Peyer's patch (tissue), 4 donors: ENCODE measurements at regions not wholly inside any gene's neighbourhood (a gene's known extent, or its start where the extent isn't known, plus 50 kb on each side); places are given as distances from the start of the nearest gene placed in this dataset.
"Not testable (repeated sequence)": the region's sequence is repeated elsewhere in the genome, so short reads cannot be mapped to it uniquely, and the experiment has no call there.

Experiments
- DNase-seq, 3 donors: peaks; one replicate each; pipeline ENCODE4 v3.0.0-alpha.2; 2017 to 2019
- H3K27ac ChIP-seq, 4 donors: fragments of 200-600 bp; sonication (generic); one replicate each; pipeline ENCODE4 v1.5.1; 2016 to 2019
- H3K27me3 ChIP-seq, 2 donors: fragments of 200-600 bp; sonication (generic); one replicate each; pipeline ENCODE4 v1.5.1; 2019
- H3K36me3 ChIP-seq, 3 donors: fragments of 200-600 bp; sonication (generic); one replicate each; pipeline ENCODE4 v1.5.1; 2016 to 2019
- H3K4me1 ChIP-seq, 4 donors: fragments of 200-600 bp; sonication (generic); one replicate each; pipeline ENCODE4 v1.5.1; 2016 to 2019
- H3K4me3 ChIP-seq, 4 donors: fragments of 200-600 bp; sonication (generic); 1 replicate in 3 of 4; 2 replicates in 1 of 4; pipeline ENCODE4 v1.5.1; 2016 to 2019; ENCODE audit warnings: mild to moderate bottlenecking in 1 of 4
- H3K9me3 ChIP-seq, 4 donors: fragments of 200-600 bp; sonication (generic); one replicate each; pipeline ENCODE4 v1.5.1; 2016 to 2019; ENCODE audit warnings: mild to moderate bottlenecking in 1 of 4
- POLR2A ChIP-seq, 2 donors: fragments of 450-650 bp; IDR thresholded peaks; one replicate each; pipeline ENCODE4 v1.5.1; 2017; ENCODE audit warnings: antibody characterized with exemption in 2 of 2, mild to moderate bottlenecking in 2 of 2, moderate library complexity in 2 of 2
- TF ChIP-seq, protein P1 (sequence below), 6 experiments: fragments of 450-650 bp in 4 of 6; fragments of 200-600 bp in 2 of 6; sonication (generic) in 1 of 6; IDR thresholded peaks; one replicate each; pipeline ENCODE4 v1.5.1; 2017 to 2019; ENCODE audit warnings: antibody characterized with exemption in 6 of 6, mild to moderate bottlenecking in 3 of 6, moderate library complexity in 1 of 6

DNA sequence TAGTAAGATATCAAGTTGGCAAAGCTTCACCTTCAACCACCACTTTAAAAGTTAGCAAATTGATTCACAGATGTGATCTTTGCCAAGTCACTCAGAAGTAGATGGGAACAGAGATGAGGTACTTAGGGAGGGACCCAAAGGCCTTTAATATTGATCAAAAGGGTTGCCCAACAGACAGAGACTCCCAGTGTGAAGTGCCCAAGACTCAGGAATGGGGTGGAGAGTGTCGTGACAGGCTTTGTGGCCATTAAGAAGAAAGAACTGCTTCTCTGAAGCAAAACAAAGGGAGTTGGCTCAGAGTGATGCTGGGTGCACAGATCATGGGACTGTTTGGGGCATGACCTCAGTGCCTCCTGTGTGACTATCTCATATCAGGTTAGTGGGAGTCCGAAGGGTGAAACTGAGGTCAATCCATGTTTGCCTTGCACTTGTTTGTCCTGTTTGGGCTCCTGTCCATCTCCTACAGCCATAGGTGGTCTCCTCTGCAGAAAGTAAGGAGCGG lies 132.3 kb downstream of the APIP start:
- Histone ChIP-seq H3K27ac (no peak overlapping the region), H3K4me3 (no peak overlapping the region), H3K9me3 (no peaks in the 10 kb centered on the region), H3K4me1 (no peaks in the 10 kb centered on the region), H3K27me3 (no peaks in the 10 kb centered on the region), H3K36me3 (no peaks in the 10 kb centered on the region)
- DNase-seq: no peak
- TF ChIP-seq POLR2A (IDR thresholded peaks at IDR 0.05): no peak
- TF ChIP-seq, protein P1, sequence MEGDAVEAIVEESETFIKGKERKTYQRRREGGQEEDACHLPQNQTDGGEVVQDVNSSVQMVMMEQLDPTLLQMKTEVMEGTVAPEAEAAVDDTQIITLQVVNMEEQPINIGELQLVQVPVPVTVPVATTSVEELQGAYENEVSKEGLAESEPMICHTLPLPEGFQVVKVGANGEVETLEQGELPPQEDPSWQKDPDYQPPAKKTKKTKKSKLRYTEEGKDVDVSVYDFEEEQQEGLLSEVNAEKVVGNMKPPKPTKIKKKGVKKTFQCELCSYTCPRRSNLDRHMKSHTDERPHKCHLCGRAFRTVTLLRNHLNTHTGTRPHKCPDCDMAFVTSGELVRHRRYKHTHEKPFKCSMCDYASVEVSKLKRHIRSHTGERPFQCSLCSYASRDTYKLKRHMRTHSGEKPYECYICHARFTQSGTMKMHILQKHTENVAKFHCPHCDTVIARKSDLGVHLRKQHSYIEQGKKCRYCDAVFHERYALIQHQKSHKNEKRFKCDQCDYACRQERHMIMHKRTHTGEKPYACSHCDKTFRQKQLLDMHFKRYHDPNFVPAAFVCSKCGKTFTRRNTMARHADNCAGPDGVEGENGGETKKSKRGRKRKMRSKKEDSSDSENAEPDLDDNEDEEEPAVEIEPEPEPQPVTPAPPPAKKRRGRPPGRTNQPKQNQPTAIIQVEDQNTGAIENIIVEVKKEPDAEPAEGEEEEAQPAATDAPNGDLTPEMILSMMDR (IDR thresholded peaks at IDR 0.05): no peak

DNA sequence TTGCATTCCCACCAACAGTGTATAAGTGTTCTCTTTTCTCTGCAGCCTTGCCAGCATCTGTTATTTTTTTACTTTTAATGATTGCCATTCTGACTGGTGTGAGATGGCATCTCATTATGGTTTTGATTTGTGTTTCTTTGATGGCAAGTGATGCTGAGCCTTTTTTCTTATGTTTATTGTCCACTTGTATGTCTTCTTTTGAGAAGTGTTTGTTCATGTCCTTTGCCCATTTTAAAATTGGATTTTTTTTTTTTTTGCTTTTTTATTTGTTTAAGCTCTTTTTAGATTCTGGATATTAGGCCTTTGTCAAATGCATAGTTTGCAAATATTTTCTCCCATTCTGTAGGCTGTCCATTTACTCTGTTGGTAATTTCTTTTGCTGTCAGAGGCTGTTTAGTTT lies 134.4 kb downstream of the APIP start:
- H3K9me3 ChIP-seq, DNase-seq, H3K4me3 ChIP-seq, H3K27me3 ChIP-seq, H3K27ac ChIP-seq, H3K4me1 ChIP-seq, H3K36me3 ChIP-seq: not testable (repeated sequence)

DNA sequence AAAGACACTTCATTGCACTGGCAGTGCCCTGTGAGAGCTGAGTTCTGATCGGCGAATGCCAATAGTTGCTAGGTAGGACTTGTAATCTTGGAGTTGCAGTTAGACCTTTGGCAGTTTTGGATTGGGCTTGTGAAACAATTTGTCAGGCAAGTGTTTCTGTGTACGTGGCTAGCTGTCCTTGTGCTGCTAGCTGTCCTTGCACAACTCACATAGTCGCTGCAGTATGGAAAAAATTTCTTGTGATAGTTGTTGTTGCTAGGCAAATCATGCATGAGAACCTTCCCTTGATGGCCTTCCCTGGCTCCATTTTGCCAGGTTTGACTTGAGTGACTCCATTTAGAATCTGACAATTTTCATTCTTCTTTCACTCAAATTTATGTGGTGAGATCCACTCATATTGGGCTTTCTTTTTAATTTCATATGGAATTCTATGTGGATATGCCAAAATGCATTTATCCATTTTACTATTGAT lies 140.7 kb downstream of the APIP start:
- Histone ChIP-seq H3K27me3 (no peaks in the 10 kb centered on the region), H3K4me1 (no peaks in the 10 kb centered on the region), H3K4me3 (no peak overlapping the region), H3K9me3 (no peaks in the 10 kb centered on the region), H3K27ac (no peak overlapping the region), H3K36me3 (no peaks in the 10 kb centered on the region)
- TF ChIP-seq, protein P1 (IDR thresholded peaks at IDR 0.05): no peak
- no peak for TF ChIP-seq POLR2A (IDR thresholded peaks at IDR 0.05)
- no peak for DNase-seq

DNA sequence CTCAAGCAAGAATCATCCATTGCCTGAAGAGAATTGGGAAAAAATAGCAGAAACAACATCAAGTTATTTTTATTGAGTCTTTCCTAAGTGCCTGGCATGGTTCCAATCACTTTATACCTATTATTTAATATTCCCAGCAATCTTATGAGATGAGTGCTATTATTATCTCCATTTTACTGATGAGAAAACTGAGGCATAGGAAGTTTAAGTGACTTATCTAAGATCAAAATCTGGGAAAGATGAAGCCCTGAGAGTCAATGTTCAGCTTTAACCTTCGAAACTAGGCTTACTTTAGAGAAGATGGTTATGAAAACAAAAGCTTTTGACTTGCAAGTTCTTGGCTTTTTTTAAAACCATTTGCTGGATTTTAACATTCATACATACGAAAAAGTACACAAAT lies 141.6 kb downstream of the APIP start:
- no peak for DNase-seq
- no peaks in the 10 kb centered on the region for H3K4me1 ChIP-seq
- no peak overlapping the region for H3K27ac ChIP-seq
- H3K36me3 ChIP-seq: no peaks in the 10 kb centered on the region
- no peaks in the 10 kb centered on the region for H3K27me3 ChIP-seq
- H3K9me3 ChIP-seq: no peaks in the 10 kb centered on the region
- no peak overlapping the region for H3K4me3 ChIP-seq
- TF ChIP-seq POLR2A (IDR thresholded peaks at IDR 0.05): no peak
- TF ChIP-seq, protein P1 (IDR thresholded peaks at IDR 0.05): no peak

DNA sequence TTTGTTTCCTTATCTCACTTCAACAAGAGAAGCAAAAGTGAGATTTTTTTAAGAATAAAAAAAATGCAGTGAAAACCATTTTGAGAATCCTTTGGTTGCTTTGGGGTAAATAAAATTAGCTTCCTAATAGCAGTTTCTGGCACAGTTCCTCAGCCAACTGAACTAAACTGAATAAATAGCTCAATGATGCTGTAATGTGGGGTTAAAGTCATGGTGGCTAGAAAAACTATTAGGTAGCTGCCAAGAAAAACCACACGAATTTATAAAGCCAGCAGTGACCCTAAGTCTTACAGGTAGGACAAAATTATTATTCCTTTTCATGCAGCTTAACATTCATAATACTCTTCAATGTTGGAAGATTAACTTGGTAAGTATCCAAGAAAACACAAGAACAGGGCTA lies 142.4 kb downstream of the APIP start:
- TF ChIP-seq POLR2A (IDR thresholded peaks at IDR 0.05): no peak
- TF ChIP-seq, protein P1 (IDR thresholded peaks at IDR 0.05): no peak
- Histone ChIP-seq H3K9me3 (no peaks in the 10 kb centered on the region), H3K4me3 (no peak overlapping the region), H3K4me1 (no peaks in the 10 kb centered on the region), H3K36me3 (no peaks in the 10 kb centered on the region), H3K27ac (no peak overlapping the region), H3K27me3 (no peaks in the 10 kb centered on the region)
- no peak for DNase-seq

DNA sequence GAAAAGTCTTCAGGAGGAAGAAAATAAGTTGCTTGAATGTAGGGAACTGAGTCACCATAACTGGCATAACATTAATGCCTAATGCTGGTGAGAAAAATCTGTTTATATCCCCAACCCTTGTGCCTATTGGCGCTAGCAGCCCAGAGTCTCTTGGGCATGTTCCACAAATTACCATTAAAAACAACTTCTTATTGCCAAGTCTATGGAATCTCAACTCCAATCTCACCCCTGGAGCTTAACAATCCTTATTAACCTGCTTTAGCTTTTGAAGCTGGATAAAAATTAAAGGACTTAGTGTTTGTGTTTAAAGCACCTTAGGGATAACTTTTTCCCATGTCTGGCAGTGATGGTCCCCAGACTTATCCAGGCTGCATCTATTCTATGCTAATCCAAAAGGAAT lies 143.0 kb downstream of the APIP start:
- TF ChIP-seq, protein P1 (IDR thresholded peaks at IDR 0.05): no peak
- H3K36me3 ChIP-seq: no peaks in the 10 kb centered on the region
- no peaks in the 10 kb centered on the region for H3K27me3 ChIP-seq
- DNase-seq: no peak
- no peak overlapping the region for H3K27ac ChIP-seq
- no peaks in the 10 kb centered on the region for H3K4me1 ChIP-seq
- no peaks in the 10 kb centered on the region for H3K9me3 ChIP-seq
- H3K4me3 ChIP-seq: no peak overlapping the region
